HUES48 (cell line): ENCODE measurements at regions not wholly inside any gene's neighbourhood (a gene's known extent, or its start where the extent isn't known, plus 50 kb on each side); places are given as distances from the start of the nearest gene placed in this dataset.
"Not testable (repeated sequence)": the region's sequence is repeated elsewhere in the genome, so short reads cannot be mapped to it uniquely, and the experiment has no call there.

Experiments
- H3K27ac ChIP-seq: one replicate; pipeline ENCODE4 v1.7.0; 2013; ENCODE audit warnings: low read depth, low read length, inconsistent platforms
- H3K27me3 ChIP-seq: 2 replicates; pipeline ENCODE4 v1.6.1; 2013; ENCODE audit warnings: mild to moderate bottlenecking, low read length; ENCODE audit not compliant: control insufficient read depth, insufficient read depth
- H3K36me3 ChIP-seq: 2 replicates; pipeline ENCODE4 v1.6.1; 2013; ENCODE audit warnings: low read length; ENCODE audit not compliant: control insufficient read depth, insufficient read depth
- H3K4me1 ChIP-seq: 2 replicates; pipeline ENCODE4 v1.6.1; 2013; ENCODE audit warnings: mild to moderate bottlenecking, low read length; ENCODE audit not compliant: control insufficient read depth, insufficient read depth
- H3K4me3 ChIP-seq: 2 replicates; pipeline ENCODE4 v1.5.1; 2013; ENCODE audit warnings: mild to moderate bottlenecking, low read depth, low read length
- H3K9ac ChIP-seq: 2 replicates; pipeline ENCODE4 v1.6.1; 2013; ENCODE audit warnings: mild to moderate bottlenecking, low read depth, low read length, moderate library complexity
- H3K9me3 ChIP-seq: 2 replicates; pipeline ENCODE4 v1.6.1; 2013; ENCODE audit warnings: low read length; ENCODE audit not compliant: control insufficient read depth, insufficient read depth

DNA sequence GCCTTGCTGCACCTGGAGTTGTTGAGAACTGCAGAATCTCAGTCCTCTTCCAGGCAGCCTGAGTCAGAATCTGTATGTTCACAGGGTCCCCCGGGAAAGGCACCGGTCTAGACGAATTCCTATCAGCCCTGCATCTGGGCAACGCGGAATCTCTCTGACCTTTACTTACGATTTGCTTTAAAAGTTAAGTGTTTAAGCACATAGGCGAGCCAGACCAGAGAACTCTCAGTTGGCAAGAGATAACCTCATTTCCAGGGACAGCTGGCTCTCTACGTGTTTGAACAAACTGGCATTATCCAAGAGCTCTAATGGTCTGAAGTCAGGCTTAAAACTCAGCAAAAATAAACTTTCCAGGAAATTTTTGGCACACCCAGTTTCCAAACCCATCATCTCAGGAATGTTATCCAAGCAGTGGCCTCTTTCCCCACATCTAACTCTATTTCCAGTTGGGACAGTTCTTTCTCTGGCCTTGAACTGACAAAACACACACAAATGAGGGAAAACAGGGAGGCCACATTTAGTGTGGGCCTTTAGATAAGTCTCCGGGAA is 53.4 kb downstream of the HES1 start:
- Histone ChIP-seq H3K4me1 (peaks cover 8% of the 10 kb centered on the region; the same call in 1 of the 2 replicates), H3K27me3 (no peaks in the 10 kb centered on the region), H3K27ac (no peak overlapping the region), H3K36me3 (no peaks in the 10 kb centered on the region), H3K9me3 (no peaks in the 10 kb centered on the region), H3K4me3 (no peak overlapping the region), H3K9ac (no peak overlapping the region)

DNA sequence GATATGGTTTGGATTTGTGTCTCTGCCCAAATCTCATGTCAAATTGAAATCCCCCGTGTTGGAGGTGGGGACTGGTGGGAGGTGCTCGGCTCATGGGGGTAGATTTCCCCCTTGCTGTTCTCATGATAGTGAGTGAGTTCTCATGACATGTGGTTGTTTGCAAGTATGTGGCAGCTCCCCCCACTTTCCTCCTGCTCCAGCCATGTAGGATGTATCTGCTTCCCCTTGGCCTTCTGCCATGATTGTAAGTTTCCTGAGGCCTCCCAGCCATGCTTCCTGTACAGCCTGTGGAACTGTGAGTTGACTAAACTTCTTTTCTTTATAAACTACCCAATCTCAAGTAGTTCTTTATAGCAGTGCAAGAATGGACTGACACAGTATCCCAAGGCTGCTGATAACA is 55.9 kb downstream of the HES1 start:
- H3K4me3 ChIP-seq, H3K27me3 ChIP-seq, H3K27ac ChIP-seq, H3K9ac ChIP-seq, H3K36me3 ChIP-seq, H3K4me1 ChIP-seq, H3K9me3 ChIP-seq: not testable (repeated sequence)

DNA sequence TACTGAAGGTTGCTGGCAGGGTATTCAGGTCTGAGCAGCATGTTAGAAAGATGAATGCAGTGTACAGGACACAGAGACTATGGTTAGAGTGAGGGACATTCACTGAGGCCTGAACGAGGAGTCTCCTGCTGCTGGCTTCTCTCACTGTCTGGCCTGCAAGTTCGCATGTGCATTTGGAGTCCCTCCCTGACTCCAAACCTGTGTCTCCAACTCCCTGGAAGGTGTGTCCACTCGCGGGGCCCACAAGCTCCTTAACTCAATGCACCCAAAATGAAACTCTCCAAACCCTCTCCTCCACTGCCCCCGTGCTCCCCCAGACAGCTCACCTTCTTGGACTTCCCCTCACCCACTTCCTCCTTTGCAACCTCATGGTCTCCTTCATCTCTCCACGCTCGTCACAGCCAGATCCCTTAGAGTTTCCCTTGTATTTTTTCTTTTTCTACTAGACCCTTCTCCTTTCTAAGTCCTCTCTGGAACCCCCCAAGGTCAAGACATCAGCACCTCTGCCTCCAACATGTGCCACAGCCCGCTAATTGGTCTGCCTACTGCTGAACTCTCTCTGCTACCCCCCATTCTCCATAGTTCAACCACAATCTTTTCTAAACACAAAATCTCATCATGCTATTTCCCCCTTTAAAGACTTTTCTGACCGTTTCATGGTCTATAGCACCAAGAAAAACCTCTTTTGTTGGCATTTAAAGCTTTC is 58.3 kb downstream of the HES1 start:
- Histone ChIP-seq H3K9me3 (no peaks in the 10 kb centered on the region), H3K4me3 (no peak overlapping the region), H3K27me3 (no peaks in the 10 kb centered on the region), H3K36me3 (no peaks in the 10 kb centered on the region), H3K9ac (no peak overlapping the region), H3K27ac (no peak overlapping the region), H3K4me1 (no peaks in the 10 kb centered on the region)

DNA sequence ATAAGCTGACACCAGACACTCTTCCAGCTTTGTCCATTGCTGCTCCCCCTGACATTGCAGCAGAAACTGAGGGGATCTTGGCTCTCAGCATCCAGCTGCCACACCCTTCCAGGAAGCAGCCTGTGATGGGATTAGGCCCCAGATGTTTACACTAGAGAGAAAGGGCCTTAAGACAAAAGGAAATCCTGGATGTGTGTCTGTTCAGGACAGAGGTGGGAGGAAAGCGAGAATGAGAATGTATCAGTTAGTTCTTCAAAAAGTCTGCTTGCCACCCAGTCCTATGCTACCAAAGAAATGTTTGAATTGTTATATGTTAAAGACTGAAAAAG is 58.8 kb downstream of the HES1 start:
- Histone ChIP-seq H3K9me3 (no peaks in the 10 kb centered on the region), H3K9ac (no peak overlapping the region), H3K36me3 (no peaks in the 10 kb centered on the region), H3K4me3 (no peak overlapping the region), H3K27ac (no peak overlapping the region), H3K4me1 (no peaks in the 10 kb centered on the region), H3K27me3 (no peaks in the 10 kb centered on the region)

DNA sequence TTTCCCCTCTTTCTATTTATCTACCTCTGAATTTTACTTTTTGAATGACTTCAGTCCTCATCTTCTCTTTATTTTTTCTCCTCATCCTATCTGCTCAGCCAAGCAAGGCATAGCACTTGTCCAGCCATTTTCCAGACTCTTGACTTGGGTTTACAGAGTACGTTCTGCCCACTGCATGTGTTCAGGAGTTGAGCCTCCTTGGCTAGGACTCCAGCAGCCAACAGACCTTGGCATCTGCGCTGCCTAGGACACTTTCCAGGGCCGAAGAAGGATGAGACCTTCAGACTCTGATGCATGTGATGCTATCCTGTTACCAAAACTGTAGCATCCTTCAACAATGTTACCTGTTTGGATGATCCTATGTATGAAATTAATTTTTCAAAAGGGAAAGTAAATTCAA is 59.7 kb downstream of the HES1 start:
- H3K27ac ChIP-seq, result no peak overlapping the region
- no peaks in the 10 kb centered on the region for H3K4me1 ChIP-seq
- H3K27me3 ChIP-seq, result no peaks in the 10 kb centered on the region
- no peaks in the 10 kb centered on the region for H3K36me3 ChIP-seq
- H3K9me3 ChIP-seq, result no peaks in the 10 kb centered on the region
- H3K4me3 ChIP-seq, result no peak overlapping the region
- no peak overlapping the region for H3K9ac ChIP-seq

DNA sequence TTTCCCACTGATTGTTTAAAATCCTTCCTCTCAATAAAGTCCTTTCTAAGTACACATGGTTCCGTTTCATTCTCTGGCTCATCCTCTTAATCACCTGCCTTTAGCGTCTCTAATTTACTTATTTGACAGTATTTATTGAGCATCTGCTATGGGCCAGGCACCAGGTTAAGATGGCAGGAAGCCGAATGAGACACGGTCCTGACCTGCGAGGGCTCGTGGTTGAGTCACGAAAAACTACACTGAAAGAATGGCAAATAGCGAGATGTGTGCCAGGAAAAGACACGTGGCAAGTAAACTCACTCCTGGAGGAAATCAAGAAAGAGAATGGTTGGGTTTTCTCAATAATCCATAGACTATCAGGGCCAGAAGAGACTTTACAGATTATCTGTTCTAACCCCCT is 60.9 kb downstream of the HES1 start:
- no peaks in the 10 kb centered on the region for H3K4me1 ChIP-seq
- no peaks in the 10 kb centered on the region for H3K9me3 ChIP-seq
- H3K9ac ChIP-seq, result no peak overlapping the region
- H3K36me3 ChIP-seq, result no peaks in the 10 kb centered on the region
- no peak overlapping the region for H3K4me3 ChIP-seq
- no peaks in the 10 kb centered on the region; the same call in 1 of the 2 replicates for H3K27me3 ChIP-seq
- H3K27ac ChIP-seq, result no peak overlapping the region

DNA sequence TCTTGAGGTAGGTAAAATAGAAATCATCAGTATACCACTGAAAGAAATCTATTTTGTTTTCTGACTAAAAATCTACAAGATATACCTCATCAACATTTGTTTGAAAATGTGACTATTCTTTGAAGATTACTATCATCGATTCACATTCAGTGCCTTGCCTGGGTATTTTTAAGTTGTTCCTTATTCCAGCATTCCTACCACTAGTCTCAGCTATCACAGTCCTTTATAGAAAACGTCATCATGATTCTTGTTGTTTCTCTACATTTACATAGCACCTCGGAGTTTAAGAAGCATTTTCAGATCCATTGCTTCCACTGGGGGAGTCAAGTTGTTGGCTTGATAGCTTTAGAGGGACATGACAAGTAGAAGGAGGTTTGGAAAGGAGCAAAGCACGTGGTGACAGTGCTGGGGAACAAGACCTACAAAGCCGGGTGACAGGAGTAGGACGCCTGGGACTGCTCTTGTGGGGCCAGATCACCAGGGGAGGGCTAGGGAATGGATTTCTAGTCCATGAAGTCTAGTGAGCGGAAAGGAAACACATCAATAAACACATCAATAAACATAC is 61.5 kb downstream of the HES1 start:
- H3K9me3 ChIP-seq, result no peaks in the 10 kb centered on the region
- H3K36me3 ChIP-seq, result no peaks in the 10 kb centered on the region
- peaks cover under 1% of the 10 kb centered on the region; the same call in 1 of the 2 replicates for H3K27me3 ChIP-seq
- no peak overlapping the region for H3K4me3 ChIP-seq
- H3K9ac ChIP-seq, result no peak overlapping the region
- H3K27ac ChIP-seq, result no peak overlapping the region
- no peaks in the 10 kb centered on the region for H3K4me1 ChIP-seq

DNA sequence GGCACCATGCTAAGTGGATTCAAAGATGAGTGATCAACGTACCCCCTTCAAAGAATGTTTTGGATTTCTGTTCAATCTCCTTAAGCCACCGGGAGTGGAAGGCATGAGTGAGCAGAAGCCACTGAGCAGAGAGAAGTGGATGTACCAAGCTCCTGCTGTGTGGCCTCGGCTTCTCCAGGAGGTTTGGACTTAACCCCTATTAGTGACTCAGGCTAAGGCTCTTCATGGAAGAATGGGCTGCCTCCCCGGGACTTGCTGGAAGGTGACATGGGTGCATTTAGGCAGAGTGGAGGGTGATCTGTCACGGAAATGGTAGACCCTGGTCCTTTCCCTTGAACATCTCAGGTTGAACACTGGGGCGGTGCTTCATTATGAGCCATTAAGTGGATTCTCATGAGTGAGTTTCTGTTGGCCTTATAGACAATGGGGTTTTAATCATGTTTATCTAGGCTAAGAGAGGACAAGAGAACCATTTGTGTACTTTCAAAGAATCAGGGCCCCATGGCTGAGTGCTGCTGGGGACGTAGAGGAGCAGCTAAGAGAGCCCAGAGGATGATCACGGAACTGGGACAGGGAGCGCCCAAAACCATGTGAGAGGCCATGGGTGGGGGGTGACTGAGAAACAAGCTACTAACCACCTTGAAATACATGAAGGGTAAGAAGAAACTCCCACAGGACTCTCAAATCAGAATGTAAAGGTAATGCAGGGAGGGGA is 62.2 kb downstream of the HES1 start:
- no peak overlapping the region for H3K4me3 ChIP-seq
- H3K4me1 ChIP-seq, result peaks cover 1% of the 10 kb centered on the region
- no peak overlapping the region for H3K9ac ChIP-seq
- no peaks in the 10 kb centered on the region for H3K9me3 ChIP-seq
- no peak overlapping the region for H3K27ac ChIP-seq
- H3K27me3 ChIP-seq, result peaks cover 7% of the 10 kb centered on the region
- H3K36me3 ChIP-seq, result no peaks in the 10 kb centered on the region

DNA sequence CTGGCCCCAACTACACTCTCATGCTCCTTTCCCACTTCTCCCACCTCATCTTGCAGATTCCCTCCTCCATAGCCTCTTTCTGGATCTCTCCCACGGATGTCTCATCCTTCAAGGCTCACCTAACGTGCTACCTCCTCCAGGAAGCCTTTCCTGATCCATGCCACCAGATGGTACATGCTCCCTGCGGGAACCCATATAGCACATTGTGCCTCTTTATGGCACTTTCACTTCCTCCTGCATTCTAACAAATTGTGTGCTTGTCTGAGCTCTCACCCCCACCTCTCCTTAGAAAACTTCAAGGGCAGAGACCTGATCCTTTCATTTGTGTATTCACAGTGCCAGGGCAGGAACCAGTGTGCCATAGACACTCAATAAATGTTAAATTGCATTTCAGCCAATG is 63.0 kb downstream of the HES1 start:
- no peaks in the 10 kb centered on the region for H3K9me3 ChIP-seq
- H3K4me3 ChIP-seq, result no peak overlapping the region
- peaks cover 15% of the 10 kb centered on the region for H3K27me3 ChIP-seq
- peaks cover 9% of the 10 kb centered on the region for H3K4me1 ChIP-seq
- no peak overlapping the region for H3K9ac ChIP-seq
- no peak overlapping the region for H3K27ac ChIP-seq
- no peaks in the 10 kb centered on the region for H3K36me3 ChIP-seq

DNA sequence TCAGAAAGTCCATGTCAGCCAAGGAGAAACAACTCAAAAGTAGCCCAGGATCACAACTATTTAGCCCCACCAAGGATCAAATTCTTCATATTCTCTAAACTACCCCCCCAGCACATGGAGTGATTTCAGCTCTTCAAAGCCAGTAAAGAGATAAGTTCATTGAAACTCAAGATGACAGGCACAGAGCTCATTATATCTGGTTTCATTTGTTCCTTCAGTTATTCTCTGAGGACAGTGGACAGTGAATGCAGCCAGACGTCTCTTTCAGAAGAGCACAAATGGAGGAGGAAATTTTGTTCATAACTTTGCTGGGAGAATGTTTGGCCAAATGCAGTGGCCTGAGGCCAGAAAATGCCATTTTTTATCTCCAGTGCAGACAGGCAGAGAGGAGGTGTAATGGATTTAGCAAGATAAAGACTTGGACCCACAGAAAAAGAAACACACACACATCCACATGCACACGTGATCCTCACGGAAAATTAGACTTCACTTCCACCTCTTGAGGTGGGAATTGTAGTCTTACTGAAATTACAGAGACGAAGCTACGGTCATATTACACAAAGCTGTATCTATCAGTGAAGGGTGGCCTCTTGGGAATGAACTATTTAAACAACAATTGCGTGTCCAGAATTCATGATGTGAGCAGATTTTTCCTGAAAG is 64.6 kb downstream of the HES1 start:
- Histone ChIP-seq H3K36me3 (no peaks in the 10 kb centered on the region), H3K27ac (no peak overlapping the region), H3K4me1 (peaks cover 18% of the 10 kb centered on the region), H3K27me3 (peaks cover 25% of the 10 kb centered on the region), H3K4me3 (no peak overlapping the region), H3K9me3 (no peaks in the 10 kb centered on the region), H3K9ac (no peak overlapping the region)
